ENCODE measurements at regions not wholly inside any gene's neighbourhood (a gene's known extent, or its start where the extent isn't known, plus 50 kb on each side); places are given as distances from the start of the nearest gene placed in this dataset.

- CTCF ChIA-PET, result no interaction called here
- H3K9me3 ChIP-seq (ENCODE audit: control insufficient read depth in 2 of 3, low read length in 3 of 3), result peaks cover 0 to 4% (median 0%) of the 10 kb centered on the region in 3 experiments
- POLR2A ChIA-PET, result no interaction called here
Measured at GRCh38 chr11:122293296-122294023, 177.4 kb upstream of the BLID start.

GRCh38 chr11:122287401-122287800, 171.4 kb upstream of the BLID start:
- ATAC-seq (no peak), DNase-seq (no peak)
- H3K9me3 Mint-ChIP-seq, result peaks cover 0 to 10% (median 0%) of the 10 kb centered on the region in 11 donors
- Histone ChIP-seq H3K27ac (ENCODE audit: low read depth, low read length) (no peak overlapping the region), H3K27me3 (ENCODE audit: control insufficient read depth in 2 of 2, insufficient read depth in 2 of 2, low read length in 2 of 2) (no peaks in the 10 kb centered on the region), H3K9me3 (ENCODE audit: control insufficient read depth in 2 of 3, low read length in 3 of 3) (no peaks in the 10 kb centered on the region), H3K4me3 (ENCODE audit: low read length) (no peak overlapping the region), H3K36me3 (ENCODE audit: control insufficient read depth in 2 of 3, insufficient read depth in 3 of 3, low read length in 3 of 3) (no peaks in the 10 kb centered on the region), H3K4me1 (ENCODE audit: control insufficient read depth in 2 of 2, insufficient read depth in 2 of 2, low read length in 2 of 2) (no peaks in the 10 kb centered on the region)
- peaks cover 0 to 36% (median 11%) of the 10 kb centered on the region in 5 donors for H3K27me3 Mint-ChIP-seq
- H3K4me1 Mint-ChIP-seq, result no peaks in the 10 kb centered on the region
- POLR2A ChIA-PET, result no interaction called here
- intact Hi-C loops (cut with micrococcal nuclease), result no loop called here
- no peaks in the 10 kb centered on the region for H3K36me3 Mint-ChIP-seq
- CTCF ChIA-PET, result no interaction called here
- no peak overlapping the region for H3K27ac Mint-ChIP-seq
- H3K4me3 Mint-ChIP-seq, result no peak overlapping the region

More at GRCh38 chr11:122293296-122294023, 177.4 kb upstream of the BLID start:
- Histone ChIP-seq H3K27ac (ENCODE audit: low read depth, low read length) (no peak overlapping the region), H3K4me3 (ENCODE audit: low read length) (no peak overlapping the region), H3K4me1 (ENCODE audit: control insufficient read depth in 2 of 2, insufficient read depth in 2 of 2, low read length in 2 of 2) (no peaks in the 10 kb centered on the region), H3K36me3 (ENCODE audit: control insufficient read depth in 2 of 3, insufficient read depth in 3 of 3, low read length in 3 of 3) (no peaks in the 10 kb centered on the region), H3K27me3 (ENCODE audit: control insufficient read depth in 2 of 2, insufficient read depth in 2 of 2, low read length in 2 of 2) (no peaks in the 10 kb centered on the region)
- ATAC-seq (no peak), DNase-seq (no peak)
- H3K27ac Mint-ChIP-seq, result no peak overlapping the region
- H3K4me1 Mint-ChIP-seq, result no peaks in the 10 kb centered on the region
- H3K4me3 Mint-ChIP-seq, result no peak overlapping the region
- peaks cover 0 to 33% (median 9%) of the 10 kb centered on the region in 11 donors for H3K9me3 Mint-ChIP-seq
- intact Hi-C loops (cut with micrococcal nuclease), result no loop called here
- H3K36me3 Mint-ChIP-seq, result no peaks in the 10 kb centered on the region
- H3K27me3 Mint-ChIP-seq, result peaks cover 0 to 6% (median 3%) of the 10 kb centered on the region in 5 donors

- H3K4me1 ChIP-seq (ENCODE audit: control insufficient read depth in 2 of 2, insufficient read depth in 2 of 2, low read length in 2 of 2), result no peaks in the 10 kb centered on the region
- no peaks in the 10 kb centered on the region for H3K9me3 ChIP-seq (ENCODE audit: control insufficient read depth in 2 of 3, low read length in 3 of 3)
- intact Hi-C loops (cut with micrococcal nuclease), result no loop called here
- Mint-ChIP-seq H3K4me3 (no peak overlapping the region), H3K36me3 (no peaks in the 10 kb centered on the region), H3K9me3 (peaks cover 0 to 6% (median 0%) of the 10 kb centered on the region in 11 donors), H3K27me3 (peaks cover 0 to 39% (median 11%) of the 10 kb centered on the region in 5 donors), H3K4me1 (no peaks in the 10 kb centered on the region), H3K27ac (no peak overlapping the region)
- H3K4me3 ChIP-seq (ENCODE audit: low read length), result no peak overlapping the region
- no peak for DNase-seq
- no peaks in the 10 kb centered on the region for H3K36me3 ChIP-seq (ENCODE audit: control insufficient read depth in 2 of 3, insufficient read depth in 3 of 3, low read length in 3 of 3)
- ChIA-PET POLR2A (no interaction called here), CTCF (no interaction called here)
- no peak overlapping the region for H3K27ac ChIP-seq (ENCODE audit: low read depth, low read length)
- no peaks in the 10 kb centered on the region for H3K27me3 ChIP-seq (ENCODE audit: control insufficient read depth in 2 of 2, insufficient read depth in 2 of 2, low read length in 2 of 2)
- ATAC-seq, result no peak
Measured at GRCh38 chr11:122285070-122285988, 169.3 kb upstream of the BLID start.

GRCh38 chr11:122280870-122281269, 164.9 kb upstream of the BLID start:
- no peaks in the 10 kb centered on the region for H3K4me1 ChIP-seq (ENCODE audit: control insufficient read depth in 2 of 2, insufficient read depth in 2 of 2, low read length in 2 of 2)
- Mint-ChIP-seq H3K4me3 (no peak overlapping the region), H3K4me1 (no peaks in the 10 kb centered on the region), H3K36me3 (no peaks in the 10 kb centered on the region), H3K9me3 (peaks cover 0 to 5% (median 0%) of the 10 kb centered on the region in 11 donors), H3K27ac (no peak overlapping the region), H3K27me3 (peaks cover 0 to 29% (median 7%) of the 10 kb centered on the region in 5 donors)
- no peak overlapping the region for H3K27ac ChIP-seq (ENCODE audit: low read depth, low read length)
- ChIA-PET CTCF (no interaction called here), POLR2A (no interaction called here)
- H3K4me3 ChIP-seq (ENCODE audit: low read length), result no peak overlapping the region
- no peaks in the 10 kb centered on the region for H3K9me3 ChIP-seq (ENCODE audit: control insufficient read depth in 2 of 3, low read length in 3 of 3)
- intact Hi-C loops (cut with micrococcal nuclease), result no loop called here
- no peaks in the 10 kb centered on the region for H3K27me3 ChIP-seq (ENCODE audit: control insufficient read depth in 2 of 2, insufficient read depth in 2 of 2, low read length in 2 of 2)
- DNase-seq, result no peak
- no peak for ATAC-seq
- no peaks in the 10 kb centered on the region for H3K36me3 ChIP-seq (ENCODE audit: control insufficient read depth in 2 of 3, insufficient read depth in 3 of 3, low read length in 3 of 3)

GRCh38 chr11:122279194-122279593, 163.2 kb upstream of the BLID start:
- intact Hi-C loops (cut with micrococcal nuclease), result no loop called here
- no peaks in the 10 kb centered on the region for H3K9me3 Mint-ChIP-seq
- H3K36me3 ChIP-seq (ENCODE audit: control insufficient read depth in 2 of 3, insufficient read depth in 3 of 3, low read length in 3 of 3), result no peaks in the 10 kb centered on the region
- H3K4me1 ChIP-seq (ENCODE audit: control insufficient read depth in 2 of 2, insufficient read depth in 2 of 2, low read length in 2 of 2), result no peaks in the 10 kb centered on the region
- H3K4me3 Mint-ChIP-seq, result no peak overlapping the region
- H3K4me1 Mint-ChIP-seq, result no peaks in the 10 kb centered on the region
- H3K36me3 Mint-ChIP-seq, result no peaks in the 10 kb centered on the region
- POLR2A ChIA-PET, result no interaction called here
- H3K27ac ChIP-seq (ENCODE audit: low read depth, low read length), result no peak overlapping the region
- H3K4me3 ChIP-seq (ENCODE audit: low read length), result no peak overlapping the region
- H3K9me3 ChIP-seq (ENCODE audit: control insufficient read depth in 2 of 3, low read length in 3 of 3), result no peaks in the 10 kb centered on the region
- no peak for ATAC-seq
- no peak overlapping the region for H3K27ac Mint-ChIP-seq
- CTCF ChIA-PET, result no interaction called here
- DNase-seq, result no peak
- no peaks in the 10 kb centered on the region for H3K27me3 ChIP-seq (ENCODE audit: control insufficient read depth in 2 of 2, insufficient read depth in 2 of 2, low read length in 2 of 2)
- H3K27me3 Mint-ChIP-seq, result peaks cover 0 to 19% (median 7%) of the 10 kb centered on the region in 5 donors

- ChIA-PET POLR2A (no interaction called here), CTCF (no interaction called here)
- ATAC-seq (no peak), DNase-seq (no peak)
- Histone ChIP-seq H3K9me3 (ENCODE audit: control insufficient read depth in 2 of 3, low read length in 3 of 3) (no peaks in the 10 kb centered on the region), H3K4me3 (ENCODE audit: low read length) (no peak overlapping the region), H3K27me3 (ENCODE audit: control insufficient read depth in 2 of 2, insufficient read depth in 2 of 2, low read length in 2 of 2) (no peaks in the 10 kb centered on the region), H3K36me3 (ENCODE audit: control insufficient read depth in 2 of 3, insufficient read depth in 3 of 3, low read length in 3 of 3) (no peaks in the 10 kb centered on the region), H3K4me1 (ENCODE audit: control insufficient read depth in 2 of 2, insufficient read depth in 2 of 2, low read length in 2 of 2) (no peaks in the 10 kb centered on the region), H3K27ac (ENCODE audit: low read depth, low read length) (no peak overlapping the region)
- Mint-ChIP-seq H3K36me3 (peaks cover 0 to 3% (median 0%) of the 10 kb centered on the region in 5 donors), H3K27me3 (peaks cover 0 to 23% (median 7%) of the 10 kb centered on the region in 5 donors), H3K9me3 (peaks cover 0 to 3% (median 0%) of the 10 kb centered on the region in 11 donors), H3K4me3 (no peak overlapping the region), H3K27ac (no peak overlapping the region), H3K4me1 (no peaks in the 10 kb centered on the region)
- intact Hi-C loops (cut with micrococcal nuclease), result no loop called here
Measured at GRCh38 chr11:122277493-122277892, 161.5 kb upstream of the BLID start.
